ENCODE measurements at regions not wholly inside any gene's neighbourhood (a gene's known extent, or its start where the extent isn't known, plus 50 kb on each side); places are given as distances from the start of the nearest gene placed in this dataset.

- Histone ChIP-seq H3K4me3 (ENCODE audit: low read length) (no peak overlapping the region), H3K36me3 (ENCODE audit: control insufficient read depth, insufficient read depth, low read length, severe bottlenecking) (no peaks in the 10 kb centered on the region), H3K27me3 (replicated peaks; ENCODE audit: control insufficient read depth, insufficient read depth, low read length) (no peaks in the 10 kb centered on the region), H3K4me1 (ENCODE audit: control insufficient read depth, insufficient read depth, low read length) (no peaks in the 10 kb centered on the region), H3K9me3 (ENCODE audit: control insufficient read depth, low read length) (no peaks in the 10 kb centered on the region), H3K9ac (ENCODE audit: low read length) (no peak overlapping the region)
- no peak for DNase-seq (ENCODE audit: low read depth)
Observed at GRCh38 chr3:76566904-76567303, 473.0 kb upstream of the ROBO2 start.

GRCh38 chr3:76570436-76571057 is 469.4 kb upstream of the ROBO2 start:
- Histone ChIP-seq H3K9ac (ENCODE audit: low read length) (no peak overlapping the region), H3K4me3 (ENCODE audit: low read length) (no peak overlapping the region), H3K4me1 (ENCODE audit: control insufficient read depth, insufficient read depth, low read length) (no peaks in the 10 kb centered on the region), H3K36me3 (ENCODE audit: control insufficient read depth, insufficient read depth, low read length, severe bottlenecking) (no peaks in the 10 kb centered on the region), H3K9me3 (ENCODE audit: control insufficient read depth, low read length) (no peaks in the 10 kb centered on the region), H3K27me3 (replicated peaks; ENCODE audit: control insufficient read depth, insufficient read depth, low read length) (no peaks in the 10 kb centered on the region)
- peak; percentile 79 for DNase-seq (ENCODE audit: low read depth)

GRCh38 chr3:76576201-76576600 is 463.7 kb upstream of the ROBO2 start:
- Histone ChIP-seq H3K4me1 (ENCODE audit: control insufficient read depth, insufficient read depth, low read length) (no peaks in the 10 kb centered on the region), H3K36me3 (ENCODE audit: control insufficient read depth, insufficient read depth, low read length, severe bottlenecking) (no peaks in the 10 kb centered on the region), H3K9ac (ENCODE audit: low read length) (no peak overlapping the region), H3K4me3 (ENCODE audit: low read length) (no peak overlapping the region), H3K9me3 (ENCODE audit: control insufficient read depth, low read length) (no peaks in the 10 kb centered on the region), H3K27me3 (replicated peaks; ENCODE audit: control insufficient read depth, insufficient read depth, low read length) (no peaks in the 10 kb centered on the region)
- no peak for DNase-seq (ENCODE audit: low read depth)

GRCh38 chr3:76582098-76582497 is 457.8 kb upstream of the ROBO2 start:
- Histone ChIP-seq H3K4me1 (ENCODE audit: control insufficient read depth, insufficient read depth, low read length) (peaks cover 7% of the 10 kb centered on the region), H3K9me3 (ENCODE audit: control insufficient read depth, low read length) (no peaks in the 10 kb centered on the region), H3K9ac (ENCODE audit: low read length) (no peak overlapping the region), H3K27me3 (replicated peaks; ENCODE audit: control insufficient read depth, insufficient read depth, low read length) (no peaks in the 10 kb centered on the region), H3K36me3 (ENCODE audit: control insufficient read depth, insufficient read depth, low read length, severe bottlenecking) (no peaks in the 10 kb centered on the region), H3K4me3 (ENCODE audit: low read length) (no peak overlapping the region)
- DNase-seq (ENCODE audit: low read depth): no peak

- no peak overlapping the region for H3K9ac ChIP-seq (ENCODE audit: low read length)
- no peaks in the 10 kb centered on the region for H3K36me3 ChIP-seq (ENCODE audit: control insufficient read depth, insufficient read depth, low read length, severe bottlenecking)
- no peaks in the 10 kb centered on the region for H3K27me3 ChIP-seq (replicated peaks; ENCODE audit: control insufficient read depth, insufficient read depth, low read length)
- H3K4me3 ChIP-seq (ENCODE audit: low read length): no peak overlapping the region
- peaks cover 7% of the 10 kb centered on the region for H3K4me1 ChIP-seq (ENCODE audit: control insufficient read depth, insufficient read depth, low read length)
- no peak for DNase-seq (ENCODE audit: low read depth)
- H3K9me3 ChIP-seq (ENCODE audit: control insufficient read depth, low read length): no peaks in the 10 kb centered on the region
Observed at GRCh38 chr3:76582632-76583378, 457.1 kb upstream of the ROBO2 start.

- H3K4me3 ChIP-seq (ENCODE audit: low read length): no peak overlapping the region
- DNase-seq (ENCODE audit: low read depth): peak; percentile 76
- H3K4me1 ChIP-seq (ENCODE audit: control insufficient read depth, insufficient read depth, low read length): peaks cover 7% of the 10 kb centered on the region
- no peaks in the 10 kb centered on the region for H3K9me3 ChIP-seq (ENCODE audit: control insufficient read depth, low read length)
- no peak overlapping the region for H3K9ac ChIP-seq (ENCODE audit: low read length)
- no peaks in the 10 kb centered on the region for H3K36me3 ChIP-seq (ENCODE audit: control insufficient read depth, insufficient read depth, low read length, severe bottlenecking)
- no peaks in the 10 kb centered on the region for H3K27me3 ChIP-seq (replicated peaks; ENCODE audit: control insufficient read depth, insufficient read depth, low read length)
Observed at GRCh38 chr3:76585794-76586392, 454.0 kb upstream of the ROBO2 start.

DNA sequence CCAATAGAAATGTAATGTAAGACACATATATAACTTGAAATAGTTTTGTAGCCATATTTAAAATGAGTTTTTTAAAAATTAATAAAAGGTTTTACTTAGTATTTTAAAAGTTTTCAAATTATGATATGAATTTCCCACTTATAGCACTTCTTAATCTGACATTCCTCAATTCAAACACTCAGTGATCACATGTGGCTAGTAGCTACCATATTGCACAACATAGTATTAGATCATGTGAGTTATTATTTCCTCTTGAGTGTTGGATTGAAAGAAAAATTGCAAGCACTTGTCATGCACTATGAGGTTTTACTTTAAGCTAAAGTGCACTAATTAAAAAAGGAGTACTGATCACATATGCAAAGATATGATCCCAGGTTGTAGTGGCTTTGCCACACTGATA is 453.4 kb upstream of the ROBO2 start:
- Histone ChIP-seq H3K27me3 (replicated peaks; ENCODE audit: control insufficient read depth, insufficient read depth, low read length) (no peaks in the 10 kb centered on the region), H3K4me3 (ENCODE audit: low read length) (no peak overlapping the region), H3K36me3 (ENCODE audit: control insufficient read depth, insufficient read depth, low read length, severe bottlenecking) (no peaks in the 10 kb centered on the region), H3K9ac (ENCODE audit: low read length) (no peak overlapping the region), H3K9me3 (ENCODE audit: control insufficient read depth, low read length) (no peaks in the 10 kb centered on the region), H3K4me1 (ENCODE audit: control insufficient read depth, insufficient read depth, low read length) (peaks cover 7% of the 10 kb centered on the region)
- no peak for DNase-seq (ENCODE audit: low read depth)

DNA sequence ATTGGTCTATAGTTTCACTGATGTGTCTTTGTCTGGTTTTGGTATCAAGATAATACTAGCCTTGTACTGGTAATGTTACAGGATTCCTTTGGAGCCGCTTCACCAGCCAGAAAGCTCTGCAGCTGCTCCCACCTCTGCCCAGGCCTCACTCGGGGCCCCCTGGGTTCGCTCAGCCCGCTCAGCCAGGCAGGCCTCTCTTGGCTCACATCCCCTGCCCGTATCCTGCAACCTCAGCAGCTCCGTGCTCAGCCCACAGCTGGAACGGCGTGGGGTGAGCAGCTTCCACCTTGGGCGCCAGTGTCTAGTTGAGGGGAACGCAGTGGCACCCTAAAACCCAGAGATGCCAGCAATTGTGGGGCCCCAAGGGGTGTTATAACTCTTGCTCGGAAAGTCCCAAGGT is 429.7 kb upstream of the ROBO2 start:
- Histone ChIP-seq H3K36me3 (ENCODE audit: control insufficient read depth, insufficient read depth, low read length, severe bottlenecking) (no peaks in the 10 kb centered on the region), H3K9ac (ENCODE audit: low read length) (no peak overlapping the region), H3K27me3 (replicated peaks; ENCODE audit: control insufficient read depth, insufficient read depth, low read length) (no peaks in the 10 kb centered on the region), H3K4me1 (ENCODE audit: control insufficient read depth, insufficient read depth, low read length) (no peaks in the 10 kb centered on the region), H3K4me3 (ENCODE audit: low read length) (no peak overlapping the region), H3K9me3 (ENCODE audit: control insufficient read depth, low read length) (peaks cover 14% of the 10 kb centered on the region)
- no peak for DNase-seq (ENCODE audit: low read depth)

- H3K27me3 ChIP-seq (replicated peaks; ENCODE audit: control insufficient read depth, insufficient read depth, low read length): no peaks in the 10 kb centered on the region
- no peaks in the 10 kb centered on the region for H3K4me1 ChIP-seq (ENCODE audit: control insufficient read depth, insufficient read depth, low read length)
- H3K4me3 ChIP-seq (ENCODE audit: low read length): no peak overlapping the region
- no peaks in the 10 kb centered on the region for H3K9me3 ChIP-seq (ENCODE audit: control insufficient read depth, low read length)
- no peaks in the 10 kb centered on the region for H3K36me3 ChIP-seq (ENCODE audit: control insufficient read depth, insufficient read depth, low read length, severe bottlenecking)
- H3K9ac ChIP-seq (ENCODE audit: low read length): no peak overlapping the region
- peak; percentile 52 for DNase-seq (ENCODE audit: low read depth)
Observed at GRCh38 chr3:76615719-76616118, 424.2 kb upstream of the ROBO2 start.

- no peak overlapping the region for H3K9ac ChIP-seq (ENCODE audit: low read length)
- DNase-seq (ENCODE audit: low read depth): no peak
- no peaks in the 10 kb centered on the region for H3K9me3 ChIP-seq (ENCODE audit: control insufficient read depth, low read length)
- H3K36me3 ChIP-seq (ENCODE audit: control insufficient read depth, insufficient read depth, low read length, severe bottlenecking): no peaks in the 10 kb centered on the region
- no peaks in the 10 kb centered on the region for H3K27me3 ChIP-seq (replicated peaks; ENCODE audit: control insufficient read depth, insufficient read depth, low read length)
- H3K4me1 ChIP-seq (ENCODE audit: control insufficient read depth, insufficient read depth, low read length): no peaks in the 10 kb centered on the region
- H3K4me3 ChIP-seq (ENCODE audit: low read length): no peak overlapping the region
Observed at GRCh38 chr3:76624164-76624563, 415.7 kb upstream of the ROBO2 start.

- Histone ChIP-seq H3K4me1 (ENCODE audit: control insufficient read depth, insufficient read depth, low read length) (no peaks in the 10 kb centered on the region), H3K36me3 (ENCODE audit: control insufficient read depth, insufficient read depth, low read length, severe bottlenecking) (no peaks in the 10 kb centered on the region), H3K9ac (ENCODE audit: low read length) (no peak overlapping the region), H3K4me3 (ENCODE audit: low read length) (no peak overlapping the region), H3K9me3 (ENCODE audit: control insufficient read depth, low read length) (no peaks in the 10 kb centered on the region), H3K27me3 (replicated peaks; ENCODE audit: control insufficient read depth, insufficient read depth, low read length) (no peaks in the 10 kb centered on the region)
- DNase-seq (ENCODE audit: low read depth): no peak
Observed at GRCh38 chr3:76627236-76627635, 412.7 kb upstream of the ROBO2 start.
